ENCODE measurements at regions not wholly inside any gene's neighbourhood (a gene's known extent, or its start where the extent isn't known, plus 50 kb on each side); places are given as distances from the start of the nearest gene placed in this dataset.

DNA sequence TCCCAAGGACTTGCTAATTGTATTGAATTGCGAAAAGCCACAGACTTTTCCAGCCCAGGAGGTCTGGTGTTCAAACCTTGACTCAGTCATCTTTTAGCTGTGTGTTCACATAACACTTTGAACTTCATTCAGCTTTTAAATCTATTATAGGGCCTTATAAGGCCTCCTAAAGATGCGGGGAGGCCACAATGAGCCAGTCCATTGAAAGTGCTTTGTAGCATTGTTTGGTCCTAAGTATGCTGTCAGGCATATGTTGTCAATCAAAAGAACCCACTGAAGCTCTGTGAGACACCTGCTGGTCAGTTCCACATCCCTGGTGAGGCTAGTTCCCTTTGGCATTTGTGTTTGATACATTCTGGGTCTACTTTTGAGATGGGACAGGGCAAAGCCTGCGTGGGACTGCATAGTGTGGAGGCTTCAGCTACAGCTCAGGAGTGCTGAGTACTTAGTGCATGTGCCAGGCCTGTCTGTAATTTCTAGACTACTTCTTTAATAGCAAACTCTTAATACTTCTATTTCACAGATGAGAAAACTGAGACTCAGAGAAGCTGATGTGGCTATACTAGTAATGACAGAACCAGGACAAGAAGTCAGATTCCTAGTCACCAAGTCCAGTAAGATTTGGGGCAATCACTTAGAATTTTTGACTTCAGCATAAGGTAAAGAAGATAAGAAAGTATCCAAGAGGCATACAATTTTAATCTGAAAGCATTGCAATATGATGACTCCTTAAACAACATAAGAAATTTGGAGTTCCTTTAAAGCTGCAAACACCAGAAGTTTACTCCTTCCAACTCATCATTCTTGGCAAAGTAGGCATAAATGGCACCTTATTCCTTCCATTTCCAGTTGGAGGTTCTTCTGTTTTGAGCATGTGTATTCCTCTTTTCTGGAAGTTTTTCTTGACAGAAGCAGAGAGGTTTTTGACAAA lies 213.0 kb downstream of the PDCD6IP start (continued):
- TF ChIP-seq, protein P1, sequence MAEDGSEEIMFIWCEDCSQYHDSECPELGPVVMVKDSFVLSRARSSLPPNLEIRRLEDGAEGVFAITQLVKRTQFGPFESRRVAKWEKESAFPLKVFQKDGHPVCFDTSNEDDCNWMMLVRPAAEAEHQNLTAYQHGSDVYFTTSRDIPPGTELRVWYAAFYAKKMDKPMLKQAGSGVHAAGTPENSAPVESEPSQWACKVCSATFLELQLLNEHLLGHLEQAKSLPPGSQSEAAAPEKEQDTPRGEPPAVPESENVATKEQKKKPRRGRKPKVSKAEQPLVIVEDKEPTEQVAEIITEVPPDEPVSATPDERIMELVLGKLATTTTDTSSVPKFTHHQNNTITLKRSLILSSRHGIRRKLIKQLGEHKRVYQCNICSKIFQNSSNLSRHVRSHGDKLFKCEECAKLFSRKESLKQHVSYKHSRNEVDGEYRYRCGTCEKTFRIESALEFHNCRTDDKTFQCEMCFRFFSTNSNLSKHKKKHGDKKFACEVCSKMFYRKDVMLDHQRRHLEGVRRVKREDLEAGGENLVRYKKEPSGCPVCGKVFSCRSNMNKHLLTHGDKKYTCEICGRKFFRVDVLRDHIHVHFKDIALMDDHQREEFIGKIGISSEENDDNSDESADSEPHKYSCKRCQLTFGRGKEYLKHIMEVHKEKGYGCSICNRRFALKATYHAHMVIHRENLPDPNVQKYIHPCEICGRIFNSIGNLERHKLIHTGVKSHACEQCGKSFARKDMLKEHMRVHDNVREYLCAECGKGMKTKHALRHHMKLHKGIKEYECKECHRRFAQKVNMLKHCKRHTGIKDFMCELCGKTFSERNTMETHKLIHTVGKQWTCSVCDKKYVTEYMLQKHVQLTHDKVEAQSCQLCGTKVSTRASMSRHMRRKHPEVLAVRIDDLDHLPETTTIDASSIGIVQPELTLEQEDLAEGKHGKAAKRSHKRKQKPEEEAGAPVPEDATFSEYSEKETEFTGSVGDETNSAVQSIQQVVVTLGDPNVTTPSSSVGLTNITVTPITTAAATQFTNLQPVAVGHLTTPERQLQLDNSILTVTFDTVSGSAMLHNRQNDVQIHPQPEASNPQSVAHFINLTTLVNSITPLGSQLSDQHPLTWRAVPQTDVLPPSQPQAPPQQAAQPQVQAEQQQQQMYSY (CRISPR knock-in tag; IDR thresholded peaks at IDR 0.05): no peak

DNA sequence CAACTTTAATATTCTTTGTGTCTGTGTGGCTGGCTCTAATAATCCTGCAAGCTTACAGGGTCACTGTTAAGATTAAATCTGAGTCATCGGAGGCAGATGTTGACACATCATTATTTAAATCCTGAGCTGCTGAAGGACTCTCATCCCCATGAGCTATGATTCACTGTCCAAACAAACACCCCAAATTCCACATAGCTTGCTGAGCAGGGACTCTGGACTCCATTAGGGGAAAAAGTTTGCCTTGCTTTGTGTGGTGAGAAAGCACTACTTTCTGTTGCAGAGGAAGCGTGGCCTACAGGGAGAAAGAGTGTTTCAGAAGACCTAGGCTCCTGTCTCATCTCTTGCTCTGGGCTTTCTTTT lies 213.7 kb downstream of the PDCD6IP start:
- no peak overlapping the region for H2AFZ ChIP-seq (ENCODE audit: control insufficient read depth, low read depth, low read length)
- TF ChIP-seq BCL11A (IDR thresholded peaks at IDR 0.05; ENCODE audit: low read depth, low read length) (no peak), SUPT20H (IDR thresholded peaks at IDR 0.05; ENCODE audit: borderline replicate concordance, control insufficient read depth, low read depth, low read length) (no peak), MEF2A (IDR thresholded peaks at IDR 0.05; ENCODE audit: insufficient read depth, low read depth, low read length) (no peak), JUND (IDR thresholded peaks at IDR 0.05; ENCODE audit: low read depth, low read length) (no peak), NR2F1 (conservative IDR thresholded peaks at IDR 0.05) (no peak), SREBF2 (IDR thresholded peaks at IDR 0.05; ENCODE audit: low read length) (no peak), ZNF217 (IDR thresholded peaks at IDR 0.05) (no peak), SRF (IDR thresholded peaks at IDR 0.05; ENCODE audit: low read depth in 2 of 2, low read length in 2 of 2) (no peak), CBX3 (IDR thresholded peaks at IDR 0.05; ENCODE audit: borderline replicate concordance, low read depth) (no peak)
- TF ChIP-seq, protein P2, sequence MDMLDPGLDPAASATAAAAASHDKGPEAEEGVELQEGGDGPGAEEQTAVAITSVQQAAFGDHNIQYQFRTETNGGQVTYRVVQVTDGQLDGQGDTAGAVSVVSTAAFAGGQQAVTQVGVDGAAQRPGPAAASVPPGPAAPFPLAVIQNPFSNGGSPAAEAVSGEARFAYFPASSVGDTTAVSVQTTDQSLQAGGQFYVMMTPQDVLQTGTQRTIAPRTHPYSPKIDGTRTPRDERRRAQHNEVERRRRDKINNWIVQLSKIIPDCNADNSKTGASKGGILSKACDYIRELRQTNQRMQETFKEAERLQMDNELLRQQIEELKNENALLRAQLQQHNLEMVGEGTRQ (IDR thresholded peaks at IDR 0.05; ENCODE audit: borderline replicate concordance, low read depth, low read length): no peak
- TF ChIP-seq, protein P3, sequence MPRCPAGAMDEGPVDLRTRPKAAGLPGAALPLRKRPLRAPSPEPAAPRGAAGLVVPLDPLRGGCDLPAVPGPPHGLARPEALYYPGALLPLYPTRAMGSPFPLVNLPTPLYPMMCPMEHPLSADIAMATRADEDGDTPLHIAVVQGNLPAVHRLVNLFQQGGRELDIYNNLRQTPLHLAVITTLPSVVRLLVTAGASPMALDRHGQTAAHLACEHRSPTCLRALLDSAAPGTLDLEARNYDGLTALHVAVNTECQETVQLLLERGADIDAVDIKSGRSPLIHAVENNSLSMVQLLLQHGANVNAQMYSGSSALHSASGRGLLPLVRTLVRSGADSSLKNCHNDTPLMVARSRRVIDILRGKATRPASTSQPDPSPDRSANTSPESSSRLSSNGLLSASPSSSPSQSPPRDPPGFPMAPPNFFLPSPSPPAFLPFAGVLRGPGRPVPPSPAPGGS (IDR thresholded peaks at IDR 0.05; ENCODE audit: borderline replicate concordance, insufficient read depth, low read depth, low read length, poor library complexity, severe bottlenecking): no peak
- TF ChIP-seq, protein P4, sequence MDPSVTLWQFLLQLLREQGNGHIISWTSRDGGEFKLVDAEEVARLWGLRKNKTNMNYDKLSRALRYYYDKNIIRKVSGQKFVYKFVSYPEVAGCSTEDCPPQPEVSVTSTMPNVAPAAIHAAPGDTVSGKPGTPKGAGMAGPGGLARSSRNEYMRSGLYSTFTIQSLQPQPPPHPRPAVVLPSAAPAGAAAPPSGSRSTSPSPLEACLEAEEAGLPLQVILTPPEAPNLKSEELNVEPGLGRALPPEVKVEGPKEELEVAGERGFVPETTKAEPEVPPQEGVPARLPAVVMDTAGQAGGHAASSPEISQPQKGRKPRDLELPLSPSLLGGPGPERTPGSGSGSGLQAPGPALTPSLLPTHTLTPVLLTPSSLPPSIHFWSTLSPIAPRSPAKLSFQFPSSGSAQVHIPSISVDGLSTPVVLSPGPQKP (IDR thresholded peaks at IDR 0.05; ENCODE audit: low read depth, low read length): no peak

More for the DNA sequence above, 213.7 kb downstream of the PDCD6IP start:
- 58% methylated on average over 2 of the region's 2 CpGs for WGBS (ENCODE audit: insufficient coverage, insufficient replicate concordance, low lambda C conversion rate, missing lambda C conversion rate)
- no peak for DNase-seq (ENCODE audit: low read depth, low spot score)
- ChIA-PET CTCF (interaction anchor here (1.5 kb wide), 1 partner anchor 129 kb away, joined by 4 read pairs; no protein-coding TSS in a partner anchor), POLR2A (no interaction called here), SMC1A (ENCODE audit: uncharacterized antibody, unreplicated experiment) (interaction anchor here (1.4 kb wide), 1 partner anchor 19 kb away, joined by 4 read pairs; no protein-coding TSS in a partner anchor), RAD21 (ENCODE audit: unreplicated experiment) (no interaction called here)
- Histone ChIP-seq H3K4me3 (no peak overlapping the region), H3K9me3 (replicated peaks; ENCODE audit: control insufficient read depth, insufficient read depth, low read length) (no peaks in the 10 kb centered on the region; the same call in 2 of the 3 replicates), H3K4me1 (ENCODE audit: control insufficient read depth, insufficient read depth, low read length) (peaks cover 5% of the 10 kb centered on the region; the same call in 1 of the 2 replicates), H3K27me3 (replicated peaks in 1 of 2; ENCODE audit: control insufficient read depth in 2 of 2, insufficient read depth in 2 of 2, low read length in 1 of 2) (no peaks in the 10 kb centered on the region), H3K79me2 (ENCODE audit: control insufficient read depth, insufficient read depth, low read length) (no peaks in the 10 kb centered on the region), H4K20me1 (ENCODE audit: control insufficient read depth, insufficient read depth) (no peaks in the 10 kb centered on the region), H3K4me2 (ENCODE audit: control insufficient read depth, insufficient read depth) (no peak overlapping the region), H3K27ac (ENCODE audit: control insufficient read depth, insufficient read depth) (no peak overlapping the region), H3K9ac (ENCODE audit: control insufficient read depth, insufficient read depth, low read length) (no peak overlapping the region), H3K36me3 (ENCODE audit: control insufficient read depth in 2 of 2, insufficient read depth in 2 of 2, low read length in 1 of 2) (no peaks in the 10 kb centered on the region)
- in situ Hi-C loops (cut with MboI) (no loop called here), intact Hi-C loops (cut with micrococcal nuclease; ENCODE audit: unreplicated experiment) (no loop called here)
- no peak for FAIRE-seq
- BruUV-seq (replicated peaks): no TSS peak
- ATAC-seq: peak; percentile 20; the same call in 1 of the 3 replicates
